ENCODE measurements at regions not wholly inside any gene's neighbourhood (a gene's known extent, or its start where the extent isn't known, plus 50 kb on each side); places are given as distances from the start of the nearest gene placed in this dataset.

DNA sequence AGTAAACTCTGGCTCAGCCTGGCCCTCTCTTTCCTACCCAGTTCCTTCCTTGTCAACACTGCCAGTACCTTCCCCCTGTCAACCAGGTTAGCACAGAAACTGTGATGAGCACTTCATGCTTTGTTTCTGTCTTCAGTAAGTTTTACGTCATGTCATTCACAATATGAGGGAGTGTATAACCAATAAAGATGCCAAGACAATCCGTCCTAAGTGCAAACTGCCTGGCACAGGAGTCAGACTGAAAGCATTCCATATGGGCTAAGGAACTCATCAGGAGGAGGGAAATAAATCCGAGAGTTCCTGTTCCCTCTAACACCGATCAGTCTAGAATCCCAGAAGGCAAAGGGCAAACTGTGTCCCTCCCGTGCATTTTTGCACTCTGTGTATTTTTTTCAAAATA, 507.2 kb downstream of the CMPK2 start:
- TF ChIP-seq, protein P1, sequence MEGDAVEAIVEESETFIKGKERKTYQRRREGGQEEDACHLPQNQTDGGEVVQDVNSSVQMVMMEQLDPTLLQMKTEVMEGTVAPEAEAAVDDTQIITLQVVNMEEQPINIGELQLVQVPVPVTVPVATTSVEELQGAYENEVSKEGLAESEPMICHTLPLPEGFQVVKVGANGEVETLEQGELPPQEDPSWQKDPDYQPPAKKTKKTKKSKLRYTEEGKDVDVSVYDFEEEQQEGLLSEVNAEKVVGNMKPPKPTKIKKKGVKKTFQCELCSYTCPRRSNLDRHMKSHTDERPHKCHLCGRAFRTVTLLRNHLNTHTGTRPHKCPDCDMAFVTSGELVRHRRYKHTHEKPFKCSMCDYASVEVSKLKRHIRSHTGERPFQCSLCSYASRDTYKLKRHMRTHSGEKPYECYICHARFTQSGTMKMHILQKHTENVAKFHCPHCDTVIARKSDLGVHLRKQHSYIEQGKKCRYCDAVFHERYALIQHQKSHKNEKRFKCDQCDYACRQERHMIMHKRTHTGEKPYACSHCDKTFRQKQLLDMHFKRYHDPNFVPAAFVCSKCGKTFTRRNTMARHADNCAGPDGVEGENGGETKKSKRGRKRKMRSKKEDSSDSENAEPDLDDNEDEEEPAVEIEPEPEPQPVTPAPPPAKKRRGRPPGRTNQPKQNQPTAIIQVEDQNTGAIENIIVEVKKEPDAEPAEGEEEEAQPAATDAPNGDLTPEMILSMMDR (IDR thresholded peaks at IDR 0.05) = no peak
- no peak for TF ChIP-seq POLR2AphosphoS5 (IDR thresholded peaks at IDR 0.05)
- TF ChIP-seq POLR2A (IDR thresholded peaks at IDR 0.05) = no peak
